HFF-Myc (cell line): ENCODE measurements at regions not wholly inside any gene's neighbourhood (a gene's known extent, or its start where the extent isn't known, plus 50 kb on each side); places are given as distances from the start of the nearest gene placed in this dataset.

ENCODE experiments used
- DNase-seq: peaks from one replicate; pipeline ENCODE4 v3.0.0-alpha.2; 2011; ENCODE audit warnings: low read depth; ENCODE audit errors: extremely low read depth
- H3K4me3 ChIP-seq: replicated peaks from 2 replicates; pipeline ENCODE4 v1.5.1; 2011; ENCODE audit warnings: low read depth, mild to moderate bottlenecking, control low read depth, low read length
- CTCF ChIP-seq: IDR thresholded peaks from 2 replicates; pipeline ENCODE4 v1.5.1; 2012; ENCODE audit warnings: mild to moderate bottlenecking, low read depth, low read length, control low read depth; ENCODE audit errors: missing control alignments

- DNase-seq, result no peak
- TF ChIP-seq CTCF, result no peak
- no peak overlapping the region for H3K4me3 ChIP-seq
Measured at GRCh38 chr1:221099747-221100595, 220.7 kb downstream of the HLX start.

- no peak for TF ChIP-seq CTCF
- DNase-seq, result peak; percentile 58
- no peak overlapping the region for H3K4me3 ChIP-seq
Measured at GRCh38 chr1:221100611-221101010, 221.4 kb downstream of the HLX start.

GRCh38 chr1:221101807-221102605, 222.8 kb downstream of the HLX start:
- no peak overlapping the region for H3K4me3 ChIP-seq
- no peak for TF ChIP-seq CTCF
- no peak for DNase-seq

- TF ChIP-seq CTCF, result no peak
- H3K4me3 ChIP-seq, result no peak overlapping the region
- DNase-seq, result no peak
Measured at GRCh38 chr1:221104596-221104995, 225.4 kb downstream of the HLX start.

GRCh38 chr1:221105578-221105977, 226.3 kb downstream of the HLX start:
- H3K4me3 ChIP-seq, result no peak overlapping the region
- TF ChIP-seq CTCF, result no peak
- no peak for DNase-seq

GRCh38 chr1:221106616-221107015, 227.4 kb downstream of the HLX start:
- TF ChIP-seq CTCF, result no peak
- H3K4me3 ChIP-seq, result no peak overlapping the region
- no peak for DNase-seq
